ENCODE measurements at regions not wholly inside any gene's neighbourhood (a gene's known extent, or its start where the extent isn't known, plus 50 kb on each side); places are given as distances from the start of the nearest gene placed in this dataset.

DNA sequence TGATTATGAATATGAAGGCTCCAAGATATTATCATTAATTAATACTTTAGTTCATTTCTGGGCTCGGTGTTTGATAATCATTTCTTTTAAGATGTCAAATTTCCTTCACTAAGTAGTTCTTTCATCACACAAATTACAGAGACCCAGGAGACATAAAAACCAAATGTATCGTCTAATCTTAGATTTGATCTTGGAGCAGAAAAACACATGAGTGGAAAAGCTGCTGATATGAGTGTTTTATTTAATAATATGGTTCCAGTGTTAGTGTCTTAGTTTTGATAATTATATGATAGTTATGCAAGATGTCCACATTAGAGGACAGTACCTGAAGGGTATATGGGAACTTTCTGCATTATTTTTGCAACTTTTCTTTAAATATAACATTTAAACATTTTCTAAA lies 494.5 kb upstream of the RAG2 start:
- Histone ChIP-seq H3K4me3 (replicated peaks; ENCODE audit: insufficient read depth, low read length) (no peak overlapping the region), H3K27ac (replicated peaks) (no peak overlapping the region), H3K27me3 (ENCODE audit: insufficient read depth, poor library complexity, severe bottlenecking) (no peaks in the 10 kb centered on the region)
- no peak for TF ChIP-seq POLR2AphosphoS5 (IDR thresholded peaks at IDR 0.05; ENCODE audit: low read depth)
- no peak for TF ChIP-seq GABPA (IDR thresholded peaks at IDR 0.05; ENCODE audit: low read depth)
- TF ChIP-seq SPI1 (IDR thresholded peaks at IDR 0.05; ENCODE audit: borderline replicate concordance, low read depth), result no peak
- no peak for TF ChIP-seq REST (IDR thresholded peaks at IDR 0.05; ENCODE audit: insufficient replicate concordance, low read depth)
- no peak for TF ChIP-seq CTCF (IDR thresholded peaks at IDR 0.05; ENCODE audit: insufficient read depth, low read length)
- DNase-seq (ENCODE audit: low read depth in 1 of 2, low spot score in 1 of 2), result no peak

- DNase-seq (ENCODE audit: low read depth in 1 of 2, low spot score in 1 of 2), result no peak
Observed at GRCh38 chr11:37089439-37089838, 491.4 kb upstream of the RAG2 start.

DNA sequence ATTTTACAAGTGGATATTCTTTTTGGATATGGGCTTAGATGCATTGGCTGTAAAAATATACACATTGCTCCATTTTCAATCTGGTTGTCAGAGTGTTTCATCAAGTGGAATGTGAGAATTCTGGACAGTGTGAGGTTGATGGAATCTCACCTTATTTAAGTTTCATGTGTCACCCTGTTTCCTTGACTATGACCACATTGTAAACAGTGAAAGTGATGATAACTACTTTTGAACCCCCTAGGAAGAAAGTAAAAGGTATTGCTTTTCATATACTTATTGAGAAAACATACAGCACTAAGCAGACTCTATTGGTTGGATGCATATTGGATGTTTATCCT lies 490.5 kb upstream of the RAG2 start:
- TF ChIP-seq SPI1 (IDR thresholded peaks at IDR 0.05; ENCODE audit: borderline replicate concordance, low read depth), result no peak
- TF ChIP-seq POLR2AphosphoS5 (IDR thresholded peaks at IDR 0.05; ENCODE audit: low read depth), result no peak
- no peak for TF ChIP-seq GABPA (IDR thresholded peaks at IDR 0.05; ENCODE audit: low read depth)
- no peak for TF ChIP-seq REST (IDR thresholded peaks at IDR 0.05; ENCODE audit: insufficient replicate concordance, low read depth)
- TF ChIP-seq CTCF (IDR thresholded peaks at IDR 0.05; ENCODE audit: insufficient read depth, low read length), result no peak
- DNase-seq (ENCODE audit: low read depth in 1 of 2, low spot score in 1 of 2), result no peak
- H3K27ac ChIP-seq (replicated peaks), result no peak overlapping the region
- H3K27me3 ChIP-seq (ENCODE audit: insufficient read depth, poor library complexity, severe bottlenecking), result no peaks in the 10 kb centered on the region
- no peak overlapping the region for H3K4me3 ChIP-seq (replicated peaks; ENCODE audit: insufficient read depth, low read length)

More at GRCh38 chr11:37089439-37089838, 491.4 kb upstream of the RAG2 start:
- Histone ChIP-seq H3K27ac (replicated peaks) (no peak overlapping the region), H3K4me3 (replicated peaks; ENCODE audit: insufficient read depth, low read length) (no peak overlapping the region), H3K27me3 (ENCODE audit: insufficient read depth, poor library complexity, severe bottlenecking) (no peaks in the 10 kb centered on the region)
- TF ChIP-seq POLR2AphosphoS5 (IDR thresholded peaks at IDR 0.05; ENCODE audit: low read depth) (no peak), SPI1 (IDR thresholded peaks at IDR 0.05; ENCODE audit: borderline replicate concordance, low read depth) (no peak), GABPA (IDR thresholded peaks at IDR 0.05; ENCODE audit: low read depth) (no peak), CTCF (IDR thresholded peaks at IDR 0.05; ENCODE audit: insufficient read depth, low read length) (no peak), REST (IDR thresholded peaks at IDR 0.05; ENCODE audit: insufficient replicate concordance, low read depth) (no peak)

All from HL-60 (cell line).